ENCODE measurements at regions not wholly inside any gene's neighbourhood (a gene's known extent, or its start where the extent isn't known, plus 50 kb on each side); places are given as distances from the start of the nearest gene placed in this dataset.

DNA sequence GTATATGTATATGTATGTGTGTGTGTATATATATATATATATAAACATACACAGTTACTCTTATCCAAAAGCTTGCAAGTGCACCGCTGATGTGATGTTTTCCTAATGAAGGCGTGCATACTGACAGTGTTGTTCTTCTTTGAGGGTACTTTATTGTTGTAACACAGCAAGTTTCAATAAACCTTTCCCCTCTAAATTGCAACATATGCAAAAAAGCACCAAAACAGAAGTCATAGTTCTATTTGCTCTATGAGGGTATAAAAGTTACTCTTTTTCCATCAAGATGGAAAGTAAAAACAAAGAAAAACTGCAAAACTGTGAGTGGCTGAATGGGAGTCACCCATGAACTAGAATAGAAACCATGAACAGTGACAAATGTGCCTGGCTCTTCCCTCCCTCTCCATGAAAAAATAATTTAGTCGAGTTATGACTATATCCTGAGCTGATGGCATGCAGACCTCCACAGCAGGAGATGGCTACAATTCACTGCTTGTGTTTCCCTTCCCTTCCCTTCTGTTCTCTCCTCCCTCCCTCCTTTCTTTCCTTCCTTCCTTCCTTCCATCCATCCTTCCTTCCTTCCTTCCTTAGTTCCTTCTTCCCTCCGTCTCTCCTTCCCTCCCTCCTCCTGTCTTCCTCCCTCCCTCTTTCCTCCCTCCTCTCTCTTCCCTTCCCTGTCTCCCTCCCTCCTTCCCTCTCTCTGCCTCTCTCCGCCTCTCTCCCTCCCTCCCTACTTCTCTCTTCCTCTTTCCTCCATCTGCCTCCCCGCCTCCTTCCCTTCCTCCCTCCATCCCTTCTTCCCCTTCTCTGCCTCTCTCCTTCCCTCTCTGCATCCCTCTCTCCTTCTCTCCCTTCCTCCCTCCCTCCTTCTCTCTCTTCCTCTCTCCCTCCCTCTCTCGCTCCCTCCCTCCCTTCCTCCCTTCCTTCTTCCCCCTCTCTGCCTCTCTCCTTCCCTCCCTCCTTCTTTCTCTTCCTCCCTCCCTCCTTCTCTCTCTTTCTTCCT lies 220.7 kb upstream of the POU3F1 start:
- DNase-seq (ENCODE audit: low read depth): no peak

DNA sequence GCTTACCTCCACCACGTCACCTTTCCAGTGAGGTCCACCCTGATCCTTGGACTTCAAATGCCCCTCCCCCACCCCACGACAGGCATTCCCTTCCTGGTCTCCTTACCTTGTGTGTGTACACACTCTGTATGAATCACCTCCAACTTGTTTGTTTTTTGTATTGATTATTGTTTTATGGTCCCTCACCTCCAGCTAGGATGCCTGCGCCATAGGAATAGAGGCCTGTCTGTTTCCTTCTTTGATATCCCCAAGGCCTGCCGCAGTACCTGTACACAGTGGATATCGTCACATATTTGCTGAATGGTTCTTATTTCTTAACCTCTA lies 219.6 kb upstream of the POU3F1 start:
- DNase-seq (ENCODE audit: low read depth): no peak

DNA sequence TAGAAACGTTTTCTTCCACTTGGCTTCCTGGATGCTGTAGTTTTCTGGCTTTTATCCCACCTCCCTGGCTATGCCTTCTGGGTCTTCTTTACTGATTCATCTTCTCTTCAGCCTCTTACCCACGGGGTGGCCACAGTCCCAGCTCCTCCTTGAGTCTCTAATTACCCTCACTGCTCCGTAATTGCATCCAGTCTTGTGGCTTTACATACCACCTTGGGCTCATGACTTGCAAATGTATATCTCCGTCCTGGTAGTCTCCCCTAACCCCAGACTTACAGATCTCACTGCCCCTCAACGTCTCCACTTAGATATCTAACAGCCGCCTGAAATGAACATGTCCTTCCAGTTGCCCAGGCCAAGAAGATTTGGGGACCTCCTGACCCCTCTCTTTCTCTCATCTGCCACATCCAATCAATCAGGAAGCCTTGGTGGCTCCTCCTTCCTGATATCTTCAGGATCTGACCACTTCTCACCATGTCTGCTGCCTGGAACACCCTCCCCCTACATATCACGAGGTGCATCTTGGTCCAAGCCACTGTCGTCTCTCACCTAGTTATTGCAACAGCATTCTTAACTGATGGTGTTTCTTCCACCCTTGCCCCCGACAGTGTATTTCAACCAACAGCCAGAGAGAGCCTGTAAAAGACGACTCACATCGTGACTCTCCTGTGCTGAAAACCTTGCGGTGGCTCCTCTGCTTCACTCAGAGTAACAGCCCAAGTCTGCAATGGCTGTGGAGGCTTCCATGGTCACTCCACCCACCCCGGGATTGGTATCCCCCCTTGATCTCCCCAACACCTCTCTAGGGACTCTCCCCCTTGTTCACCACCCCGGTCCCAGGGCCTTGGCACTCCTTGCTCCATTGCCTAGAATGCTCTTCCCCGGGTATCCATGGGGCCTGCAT lies 219.0 kb upstream of the POU3F1 start:
- DNase-seq (ENCODE audit: low read depth): no peak

DNA sequence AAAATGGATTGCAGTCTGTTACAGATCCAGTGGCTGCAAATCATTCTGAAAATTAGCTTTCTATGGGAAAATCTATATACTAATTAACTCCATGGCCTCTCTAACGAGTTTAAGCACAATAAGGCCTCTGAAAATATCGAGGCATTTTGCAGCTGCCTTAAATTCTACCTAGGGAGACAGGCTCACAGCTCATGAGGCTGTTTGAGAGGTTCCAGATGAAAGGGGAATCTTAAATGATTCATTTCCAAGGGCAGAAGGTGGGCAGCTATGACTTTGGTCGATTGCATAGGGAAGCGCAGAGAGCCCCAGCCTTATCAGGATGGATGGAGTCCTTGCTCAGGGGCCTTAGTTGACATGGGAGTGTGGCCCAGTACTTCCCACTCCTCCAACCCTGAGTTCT lies 216.8 kb upstream of the POU3F1 start:
- no peak for DNase-seq (ENCODE audit: low read depth)

DNA sequence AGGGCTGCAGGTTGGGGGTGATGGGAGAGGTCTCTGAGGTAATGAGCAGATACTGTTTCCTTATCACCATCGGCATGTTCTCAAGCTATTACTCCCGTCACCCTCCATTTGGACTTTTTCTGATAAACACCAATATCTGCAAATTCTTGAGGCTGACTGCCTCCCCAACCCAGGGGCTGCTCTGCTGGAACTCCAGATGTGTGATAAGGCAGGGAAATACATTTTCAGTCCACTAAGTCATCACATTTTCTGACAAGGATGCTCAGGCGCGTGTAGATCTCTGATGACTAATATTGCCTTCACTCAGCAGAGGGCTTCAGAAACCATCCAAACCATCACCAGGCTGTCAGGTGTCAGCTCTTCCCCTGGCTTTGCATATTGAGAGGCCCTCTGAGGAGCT lies 215.0 kb upstream of the POU3F1 start:
- no peak for DNase-seq (ENCODE audit: low read depth)

DNA sequence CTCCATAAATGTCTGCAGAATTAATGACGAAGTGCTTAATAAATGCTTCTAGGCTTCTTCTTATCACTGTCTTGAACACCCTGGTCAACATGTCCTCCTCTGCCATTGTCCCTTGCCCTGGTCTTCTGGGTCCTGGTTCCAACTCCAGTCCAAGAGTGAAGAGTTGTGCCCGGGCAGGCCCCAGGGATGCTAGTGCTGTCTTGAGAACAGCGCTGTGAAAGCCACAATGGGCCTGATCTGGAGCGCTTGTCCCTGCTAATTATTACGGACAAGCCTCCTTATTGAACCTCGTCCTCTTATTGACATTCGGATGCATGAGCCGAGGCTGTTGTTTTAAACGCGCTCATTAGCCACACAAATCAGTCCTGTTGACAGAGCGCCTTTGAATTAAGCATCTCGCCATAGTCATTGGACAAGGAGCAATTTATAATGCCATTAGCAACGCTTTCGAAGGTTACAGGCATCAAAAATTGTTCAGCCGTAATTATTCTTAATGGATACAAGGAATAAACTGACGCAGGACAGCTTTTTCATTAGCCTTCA lies 211.6 kb upstream of the POU3F1 start:
- DNase-seq (ENCODE audit: low read depth): no peak

DNA sequence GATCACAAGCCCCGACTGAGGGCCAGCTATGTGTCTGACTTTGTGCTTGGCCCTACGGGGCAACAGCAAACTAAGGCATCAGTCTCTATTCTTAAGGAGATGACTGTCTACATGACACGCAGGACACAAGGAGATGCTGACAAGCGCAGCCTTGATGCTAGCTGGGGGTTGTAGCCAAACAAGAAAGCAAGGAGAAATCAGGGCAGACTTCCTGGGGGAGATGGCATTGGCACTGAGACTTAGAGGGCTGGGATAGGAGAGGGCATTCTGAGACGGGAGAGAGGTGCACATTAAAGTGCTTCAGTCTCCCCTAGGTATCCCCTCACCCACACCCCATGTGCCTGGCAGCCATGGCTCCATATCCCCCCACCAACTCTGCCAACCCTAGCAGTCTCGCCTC lies 210.8 kb upstream of the POU3F1 start:
- no peak for DNase-seq (ENCODE audit: low read depth)

DNA sequence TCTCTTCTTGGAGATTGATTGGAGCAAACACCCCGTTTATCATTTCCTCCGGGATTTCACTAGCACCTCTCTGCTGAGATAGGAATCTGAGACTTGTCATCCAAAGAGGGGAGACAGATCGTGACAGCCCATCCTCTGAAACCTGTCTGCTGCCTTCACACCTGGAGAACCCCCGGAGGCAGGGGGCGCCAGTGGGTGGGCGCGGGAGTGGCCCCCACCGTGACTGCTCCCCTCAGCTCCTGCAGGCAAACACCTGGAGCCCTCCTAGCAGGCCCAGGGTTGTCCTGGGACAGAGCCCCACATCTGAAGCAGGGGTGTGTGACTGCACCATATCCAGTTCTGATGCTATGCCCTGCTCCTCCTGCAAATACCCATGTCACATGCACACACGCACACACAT lies 209.5 kb upstream of the POU3F1 start:
- DNase-seq (ENCODE audit: low read depth): no peak

DNA sequence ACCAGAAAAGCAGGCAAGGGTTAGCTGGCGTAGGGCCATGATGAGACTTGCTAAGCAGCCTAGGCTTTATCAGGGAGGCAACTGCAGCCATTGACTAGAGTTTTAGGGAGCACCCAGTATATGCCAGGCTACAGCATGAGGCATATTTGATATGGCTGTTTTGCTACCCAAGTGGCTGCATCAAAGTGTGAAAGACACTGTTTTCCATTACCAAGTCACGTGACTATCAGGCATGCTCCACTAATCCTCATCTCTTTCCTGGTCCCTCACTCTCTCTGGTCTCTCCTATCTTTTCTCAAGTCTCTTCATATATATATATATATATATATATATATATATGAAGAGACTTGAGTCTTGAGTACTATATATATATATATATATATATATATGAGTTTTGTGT lies 206.7 kb upstream of the POU3F1 start:
- DNase-seq (ENCODE audit: low read depth): no peak

DNA sequence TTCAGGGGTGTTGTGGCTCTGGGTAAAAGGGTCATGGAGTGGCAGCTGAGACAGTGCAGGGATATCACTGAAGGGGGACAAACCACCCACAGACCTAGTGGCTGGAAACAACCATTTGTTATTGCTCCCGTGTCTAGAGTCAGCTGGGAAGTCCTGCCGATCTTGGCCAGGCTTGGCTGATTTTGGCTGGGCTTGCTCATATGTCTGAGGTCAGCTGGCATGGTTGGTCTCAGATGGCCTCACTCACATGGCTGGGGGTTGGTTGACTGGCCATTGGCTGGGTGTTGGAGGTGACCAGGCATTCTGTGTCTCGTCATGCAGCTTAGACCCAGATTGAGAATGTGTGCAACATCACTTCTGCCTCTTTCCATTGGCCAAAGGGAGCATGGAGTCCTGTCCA lies 203.8 kb upstream of the POU3F1 start:
- DNase-seq (ENCODE audit: low read depth): no peak

DNA sequence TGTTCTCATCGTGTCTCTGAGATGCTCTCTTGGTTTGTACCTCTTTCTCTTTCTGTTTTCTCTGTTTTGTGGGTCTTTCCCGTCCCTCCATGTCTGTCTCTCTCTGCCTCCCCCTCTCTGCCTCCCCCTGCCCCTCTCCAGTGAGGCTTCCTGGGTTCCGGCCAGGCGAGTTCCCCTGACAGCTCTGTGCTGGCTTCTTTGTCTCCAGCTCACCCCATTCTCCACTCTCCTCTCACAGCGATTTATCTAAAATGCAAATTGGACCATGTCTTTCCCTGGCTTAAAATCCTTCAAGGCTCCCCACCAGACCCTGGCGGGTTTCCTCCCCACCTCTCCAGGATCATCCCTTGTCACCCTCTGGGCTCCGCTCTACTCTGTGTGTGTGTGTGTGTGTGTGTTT lies 202.4 kb upstream of the POU3F1 start:
- no peak for DNase-seq (ENCODE audit: low read depth)

DNA sequence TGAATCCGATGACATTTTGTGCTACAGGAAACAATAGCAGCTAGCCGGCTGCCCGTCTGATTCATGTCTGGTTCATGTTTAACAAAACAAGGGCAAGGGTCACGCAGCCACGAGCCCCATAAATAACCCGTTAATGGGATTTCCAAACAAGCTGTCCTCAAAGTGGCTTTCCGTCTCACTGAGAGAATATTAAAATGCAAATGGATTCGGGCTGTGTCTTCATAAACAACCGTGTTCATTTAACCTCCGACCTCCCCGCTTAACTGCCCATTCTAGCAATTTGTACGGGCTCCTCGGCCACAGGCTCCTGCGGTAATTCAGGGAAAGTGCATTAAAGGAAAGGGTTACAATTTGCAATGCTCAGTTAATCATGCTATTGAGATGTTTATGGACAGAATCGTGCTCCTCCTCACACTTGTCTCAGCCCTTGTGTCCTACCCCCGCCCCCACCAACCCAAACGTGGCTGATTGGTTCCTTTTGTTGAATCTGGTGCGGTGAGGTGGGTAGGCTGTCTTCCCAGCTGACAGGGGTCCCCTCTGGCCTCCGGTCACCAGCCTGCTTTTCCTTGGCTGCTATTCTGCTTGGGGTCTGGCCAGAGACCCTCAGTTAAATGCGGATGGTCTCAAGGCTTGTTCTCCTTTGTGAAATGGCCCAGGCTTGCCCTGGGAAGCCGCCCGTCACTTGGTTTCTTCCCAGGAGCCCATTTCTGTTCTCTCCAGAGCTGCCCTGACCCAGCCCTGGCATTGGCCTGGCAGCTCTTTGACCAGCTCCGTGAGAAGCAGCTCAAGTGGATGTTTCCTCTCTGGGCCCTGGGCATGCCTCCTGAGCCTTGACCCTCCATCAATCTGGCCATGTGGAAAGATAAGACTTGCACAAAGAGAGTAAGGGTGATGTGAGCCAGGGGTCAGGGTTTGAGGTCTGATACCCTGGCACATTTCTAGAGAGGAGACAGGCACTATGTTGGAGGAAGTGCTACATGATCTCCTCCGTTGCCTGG lies 200.7 kb upstream of the POU3F1 start:
- no peak for DNase-seq (ENCODE audit: low read depth)

DNA sequence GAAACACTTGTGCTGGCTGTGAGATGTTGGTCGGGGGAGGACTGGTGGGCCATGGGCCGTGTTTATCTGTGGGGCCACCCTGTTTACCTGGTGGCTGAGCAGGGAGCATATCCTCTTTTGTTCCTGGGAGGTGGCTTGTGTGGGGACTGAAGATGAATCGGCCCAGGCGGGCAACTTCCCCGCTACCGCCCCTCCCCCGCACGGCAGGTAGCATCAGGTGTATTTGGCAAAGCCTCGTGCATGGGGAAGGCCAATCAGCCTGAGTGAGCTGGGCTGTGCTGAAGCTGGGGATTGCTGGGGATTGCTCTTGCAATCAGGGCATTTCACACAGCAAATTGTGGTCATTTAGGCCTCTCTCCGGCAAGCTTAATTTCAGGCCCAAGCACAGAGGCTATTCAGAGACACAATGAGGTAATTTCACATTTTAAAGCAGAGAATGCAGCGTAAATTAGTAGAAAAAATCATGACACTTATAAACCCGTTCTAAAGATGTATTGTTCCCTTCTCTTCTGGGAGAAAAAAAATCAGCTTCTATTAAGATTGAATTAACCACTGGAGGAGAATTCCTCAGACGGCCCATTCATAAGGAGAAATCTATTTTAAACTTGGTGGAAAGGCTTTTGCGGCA lies 197.7 kb upstream of the POU3F1 start:
- DNase-seq (ENCODE audit: low read depth): no peak

DNA sequence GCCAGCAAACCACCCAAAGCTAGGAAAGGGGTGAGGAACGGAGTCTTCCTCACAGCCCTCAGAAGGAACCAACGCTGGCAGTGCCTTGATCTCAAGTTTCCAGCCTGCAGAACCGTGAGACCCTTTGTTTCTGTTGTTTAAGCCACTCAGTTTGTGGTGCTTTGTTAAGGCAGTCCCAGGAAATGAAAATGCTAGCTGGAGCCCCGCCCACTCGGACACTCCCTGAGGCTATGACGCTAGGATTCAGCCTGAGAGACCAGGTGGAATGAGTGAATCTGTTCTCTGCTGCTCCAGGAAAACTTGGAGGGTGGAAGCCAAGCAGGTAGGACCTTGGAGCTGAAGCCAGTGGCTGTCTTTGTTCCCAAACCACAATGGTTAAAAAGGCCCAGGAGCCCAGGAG lies 196.5 kb upstream of the POU3F1 start:
- DNase-seq (ENCODE audit: low read depth): no peak

DNA sequence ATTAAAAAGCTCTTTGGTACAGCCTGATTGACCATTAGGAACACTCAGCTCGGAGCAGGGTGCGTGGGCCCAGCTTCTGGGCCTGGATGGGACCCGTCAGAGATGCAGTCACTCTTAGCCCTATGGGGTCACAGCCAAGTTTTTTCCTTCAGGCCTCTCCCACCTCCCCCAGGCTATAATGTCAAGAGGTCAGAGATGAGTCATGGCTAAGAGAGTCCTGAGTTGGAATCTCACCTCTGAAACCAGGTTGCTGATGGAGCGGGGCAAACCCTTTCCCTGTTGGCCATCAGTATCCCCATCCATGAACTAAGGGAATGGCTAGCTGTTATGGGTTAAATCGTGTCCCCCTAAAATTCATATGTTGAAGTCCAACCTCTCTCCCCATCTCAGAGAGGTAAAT lies 195.9 kb upstream of the POU3F1 start:
- no peak for DNase-seq (ENCODE audit: low read depth)

DNA sequence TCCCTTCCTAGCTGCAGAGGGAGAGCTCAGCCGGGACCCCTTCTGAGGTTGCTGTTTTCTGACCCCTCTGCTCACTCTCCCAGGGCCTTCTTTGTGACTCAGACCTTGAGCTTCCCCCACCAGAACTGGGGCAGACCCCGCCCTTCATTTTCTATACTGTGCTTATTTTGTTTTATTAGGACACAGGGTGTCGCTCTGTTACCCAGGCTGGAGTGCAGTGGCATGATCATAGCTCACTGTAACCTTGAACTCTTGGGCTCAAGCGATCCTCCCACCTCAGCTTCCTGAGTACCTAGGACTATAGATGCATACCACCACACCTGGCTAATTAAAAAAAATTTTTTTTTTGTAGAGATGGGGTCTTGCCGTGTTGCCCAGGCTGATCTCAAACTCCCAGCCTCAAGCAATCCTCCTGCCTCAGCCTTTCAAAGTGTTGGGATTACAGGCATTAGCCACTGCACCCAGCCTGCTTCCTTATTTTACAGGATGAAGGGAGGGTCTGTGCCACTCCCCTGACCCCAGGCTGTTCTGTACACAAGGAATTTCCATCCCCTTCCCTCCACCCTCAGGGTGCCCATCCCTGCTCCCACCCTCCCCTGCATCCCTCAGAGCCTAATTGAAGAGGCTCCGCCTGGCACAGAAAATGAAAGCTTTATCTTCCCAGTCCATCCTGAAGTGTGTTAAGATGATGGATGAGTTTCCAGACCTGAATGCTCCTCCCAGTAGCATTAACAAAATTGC lies 195.2 kb upstream of the POU3F1 start:
- no peak for DNase-seq (ENCODE audit: low read depth)

DNA sequence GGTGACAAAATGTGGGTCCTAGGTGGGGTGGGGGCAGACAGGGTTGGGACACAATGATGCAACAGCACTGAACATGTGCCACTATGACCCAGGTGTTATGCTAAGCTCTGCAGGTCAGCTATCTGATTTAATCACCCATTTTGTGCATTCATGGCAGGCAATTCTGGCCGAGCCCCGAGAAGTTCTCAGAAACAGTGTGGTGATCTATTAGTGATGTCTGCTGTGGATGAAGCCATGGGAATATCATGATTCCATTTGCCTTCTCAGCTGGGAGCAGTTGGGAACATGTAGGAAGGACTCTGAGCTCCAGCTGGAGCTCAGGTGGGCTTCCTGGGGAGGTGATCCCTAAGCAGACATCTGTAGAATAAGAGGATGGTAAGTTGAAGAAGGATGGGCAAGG lies 194.0 kb upstream of the POU3F1 start:
- DNase-seq (ENCODE audit: low read depth): no peak

DNA sequence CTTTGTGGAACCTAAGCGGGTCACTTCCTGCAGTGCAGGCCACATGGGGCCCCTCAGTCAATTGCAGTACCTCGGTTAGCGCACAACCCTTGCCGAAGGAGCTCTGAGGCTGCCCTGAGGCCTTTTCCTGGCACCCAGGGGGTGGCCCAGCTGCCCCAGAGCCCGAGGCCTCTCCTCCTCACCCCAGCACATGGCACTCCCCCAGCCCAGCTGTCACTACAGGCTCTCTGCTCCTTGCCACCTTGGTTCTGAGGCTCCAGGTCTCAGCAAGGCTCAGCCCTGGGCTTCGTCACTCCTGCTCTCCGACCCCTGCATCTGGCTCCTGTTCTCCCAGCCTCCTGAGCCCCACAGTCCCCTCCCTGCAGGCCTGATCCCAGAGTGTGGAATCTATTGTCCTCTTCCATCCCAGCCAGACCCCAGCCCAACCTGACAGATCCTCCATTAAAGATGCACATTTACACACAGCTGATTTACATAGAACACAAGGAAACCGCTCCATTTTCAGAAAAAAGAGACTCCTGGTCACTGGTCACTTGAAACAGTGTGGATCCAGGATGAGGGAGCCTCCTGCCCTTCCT lies 192.8 kb upstream of the POU3F1 start:
- DNase-seq (ENCODE audit: low read depth): no peak

DNA sequence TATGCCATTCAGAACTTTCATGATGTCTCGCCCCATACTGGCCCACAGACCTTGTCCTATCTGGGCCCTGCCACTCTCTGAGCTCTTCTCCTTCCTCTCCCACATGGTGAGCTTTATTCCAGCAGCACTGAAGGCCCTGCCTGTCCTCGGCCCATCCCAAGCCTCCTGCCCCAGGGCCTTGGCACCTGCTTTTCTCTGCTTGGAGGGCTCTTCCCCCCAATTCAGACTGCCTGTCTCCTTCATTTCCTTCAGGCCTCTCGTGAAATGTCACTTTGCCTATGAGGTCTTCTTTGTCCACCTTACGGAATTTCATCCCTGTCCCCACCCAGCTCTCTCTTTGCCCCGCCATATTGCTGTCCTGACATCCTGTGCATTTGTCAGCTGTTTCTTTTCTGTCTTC lies 191.7 kb upstream of the POU3F1 start:
- no peak for DNase-seq (ENCODE audit: low read depth)

Data from HT1080 (cell line).